ENCODE measurements at regions not wholly inside any gene's neighbourhood (a gene's known extent, or its start where the extent isn't known, plus 50 kb on each side); places are given as distances from the start of the nearest gene placed in this dataset.
"Not testable (repeated sequence)": the region's sequence is repeated elsewhere in the genome, so short reads cannot be mapped to it uniquely, and the experiment has no call there.

- no peak overlapping the region for H3K27ac ChIP-seq (ENCODE audit: insufficient read depth, low read length, poor library complexity, severe bottlenecking)
- Mint-ChIP-seq H3K36me3 (no peaks in the 10 kb centered on the region), H3K4me3 (peak overlapping the region in 1 of 4 donors; percentile 49), H3K4me1 (peaks cover 0 to 7% (median 0%) of the 10 kb centered on the region in 4 donors), H3K27me3 (peaks cover 12% of the 10 kb centered on the region), H3K27ac (no peak overlapping the region), H3K9me3 (peaks cover 0 to 8% (median 2%) of the 10 kb centered on the region in 7 donors)
- no peak overlapping the region for H3K4me3 ChIP-seq (ENCODE audit: low read depth, low read length)
- no peaks in the 10 kb centered on the region for H3K36me3 ChIP-seq (ENCODE audit: control insufficient read depth, insufficient read depth, low read length)
- no peak for DNase-seq
- ATAC-seq (ENCODE audit: low read depth in 2 of 2): no peak
- no peaks in the 10 kb centered on the region for H3K4me1 ChIP-seq (ENCODE audit: control insufficient read depth, insufficient read depth, low read length, poor library complexity, severe bottlenecking)
- H3K27me3 ChIP-seq (ENCODE audit: control insufficient read depth, insufficient read depth, low read length): no peaks in the 10 kb centered on the region
- H3K9me3 ChIP-seq (ENCODE audit: control insufficient read depth in 2 of 2, low read length in 2 of 2): no peaks in the 10 kb centered on the region
These were observed 253.3 kb upstream of the ISX start for GRCh38 chr22:34812631-34813030.

GRCh38 chr22:34814260-34815025 is 251.5 kb upstream of the ISX start:
- Mint-ChIP-seq H3K27me3 (peaks cover 12% of the 10 kb centered on the region), H3K9me3 (peaks cover 0 to 11% (median 2%) of the 10 kb centered on the region in 7 donors), H3K36me3 (no peaks in the 10 kb centered on the region), H3K27ac (no peak overlapping the region), H3K4me3 (no peak overlapping the region), H3K4me1 (peaks cover 0 to 7% (median 0%) of the 10 kb centered on the region in 4 donors)
- Histone ChIP-seq H3K4me3 (ENCODE audit: low read depth, low read length) (no peak overlapping the region), H3K27me3 (ENCODE audit: control insufficient read depth, insufficient read depth, low read length) (no peaks in the 10 kb centered on the region), H3K9me3 (ENCODE audit: control insufficient read depth in 2 of 2, low read length in 2 of 2) (no peaks in the 10 kb centered on the region), H3K36me3 (ENCODE audit: control insufficient read depth, insufficient read depth, low read length) (no peaks in the 10 kb centered on the region), H3K4me1 (ENCODE audit: control insufficient read depth, insufficient read depth, low read length, poor library complexity, severe bottlenecking) (no peaks in the 10 kb centered on the region), H3K27ac (ENCODE audit: insufficient read depth, low read length, poor library complexity, severe bottlenecking) (no peak overlapping the region)
- ATAC-seq (ENCODE audit: low read depth in 2 of 2) (no peak), DNase-seq (no peak)

GRCh38 chr22:34829485-34829884 is 236.5 kb upstream of the ISX start:
- DNase-seq (no peak), ATAC-seq (ENCODE audit: low read depth in 2 of 2) (no peak)
- no peak overlapping the region for H3K4me3 ChIP-seq (ENCODE audit: low read depth, low read length)
- H3K4me1 ChIP-seq (ENCODE audit: control insufficient read depth, insufficient read depth, low read length, poor library complexity, severe bottlenecking): no peaks in the 10 kb centered on the region
- no peaks in the 10 kb centered on the region for H3K36me3 ChIP-seq (ENCODE audit: control insufficient read depth, insufficient read depth, low read length)
- Mint-ChIP-seq H3K4me3 (no peak overlapping the region), H3K9me3 (peaks cover 0 to 6% (median 3%) of the 10 kb centered on the region in 7 donors), H3K4me1 (peaks cover 0 to 2% (median 0%) of the 10 kb centered on the region in 4 donors), H3K36me3 (no peaks in the 10 kb centered on the region), H3K27me3 (no peaks in the 10 kb centered on the region), H3K27ac (no peak overlapping the region)
- H3K27me3 ChIP-seq (ENCODE audit: control insufficient read depth, insufficient read depth, low read length): no peaks in the 10 kb centered on the region
- H3K9me3 ChIP-seq (ENCODE audit: control insufficient read depth in 2 of 2, low read length in 2 of 2): no peaks in the 10 kb centered on the region
- no peak overlapping the region for H3K27ac ChIP-seq (ENCODE audit: insufficient read depth, low read length, poor library complexity, severe bottlenecking)

DNA sequence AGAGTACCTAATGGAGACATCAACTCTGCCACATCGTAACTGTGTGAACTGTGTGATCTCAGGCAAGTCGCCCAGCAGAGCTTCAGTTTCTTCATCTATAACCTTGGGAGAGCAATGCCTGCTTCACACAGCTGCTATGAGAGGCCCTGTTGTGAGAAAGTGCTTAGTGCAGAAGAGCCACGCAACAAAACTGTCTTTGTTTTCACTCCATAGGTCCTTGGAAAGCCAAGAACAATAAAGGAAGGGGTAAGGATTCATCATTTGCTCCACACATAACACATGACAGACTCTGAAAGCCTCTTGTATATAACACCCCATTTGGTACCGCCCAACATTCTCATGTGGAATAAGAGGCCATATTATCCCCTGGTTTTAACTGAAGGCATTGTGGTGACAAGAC is 231.9 kb upstream of the ISX start:
- Histone ChIP-seq H3K4me1 (ENCODE audit: control insufficient read depth, insufficient read depth, low read length, poor library complexity, severe bottlenecking) (no peaks in the 10 kb centered on the region), H3K36me3 (ENCODE audit: control insufficient read depth, insufficient read depth, low read length) (no peaks in the 10 kb centered on the region), H3K9me3 (ENCODE audit: control insufficient read depth in 2 of 2, low read length in 2 of 2) (no peaks in the 10 kb centered on the region), H3K27me3 (ENCODE audit: control insufficient read depth, insufficient read depth, low read length) (no peaks in the 10 kb centered on the region), H3K4me3 (ENCODE audit: low read depth, low read length) (no peak overlapping the region), H3K27ac (ENCODE audit: insufficient read depth, low read length, poor library complexity, severe bottlenecking) (no peak overlapping the region)
- H3K27me3 Mint-ChIP-seq: no peaks in the 10 kb centered on the region
- H3K9me3 Mint-ChIP-seq: peaks cover 0 to 3% (median under 1%) of the 10 kb centered on the region in 7 donors
- DNase-seq (no peak), ATAC-seq (ENCODE audit: low read depth in 2 of 2) (no peak)
- H3K27ac Mint-ChIP-seq: no peak overlapping the region
- no peaks in the 10 kb centered on the region for H3K36me3 Mint-ChIP-seq
- H3K4me3 Mint-ChIP-seq: no peak overlapping the region
- H3K4me1 Mint-ChIP-seq: peaks cover 0 to 2% (median 0%) of the 10 kb centered on the region in 4 donors

DNA sequence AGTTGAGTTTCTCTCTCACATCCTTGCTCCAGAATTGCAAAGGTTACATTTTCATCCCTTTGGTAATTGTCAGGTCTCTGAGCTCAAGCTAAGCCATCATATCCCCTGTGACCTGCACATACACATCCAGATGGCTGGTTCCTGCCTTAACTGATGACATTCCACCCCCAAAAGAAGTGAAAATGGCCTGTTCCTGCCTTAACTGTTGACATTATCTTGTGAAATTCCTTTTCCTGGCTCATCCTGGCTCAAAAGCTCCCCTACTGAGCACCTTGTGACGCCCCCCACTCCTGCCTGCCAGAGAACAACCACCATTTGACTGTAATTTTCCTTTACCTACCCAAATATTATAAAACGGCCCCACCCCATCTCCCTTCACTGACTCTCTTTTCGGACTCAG is 231.4 kb upstream of the ISX start:
- H3K9me3 Mint-ChIP-seq; H3K36me3 Mint-ChIP-seq; H3K4me3 Mint-ChIP-seq; DNase-seq; H3K4me1 Mint-ChIP-seq; H3K27me3 Mint-ChIP-seq; H3K27ac Mint-ChIP-seq; H3K27me3 ChIP-seq (ENCODE audit: control insufficient read depth, insufficient read depth, low read length); H3K9me3 ChIP-seq (ENCODE audit: control insufficient read depth in 2 of 2, low read length in 2 of 2); ATAC-seq (ENCODE audit: low read depth in 2 of 2); H3K36me3 ChIP-seq (ENCODE audit: control insufficient read depth, insufficient read depth, low read length); H3K4me1 ChIP-seq (ENCODE audit: control insufficient read depth, insufficient read depth, low read length, poor library complexity, severe bottlenecking); H3K27ac ChIP-seq (ENCODE audit: insufficient read depth, low read length, poor library complexity, severe bottlenecking); H3K4me3 ChIP-seq (ENCODE audit: low read depth, low read length): not testable (repeated sequence)

- Histone ChIP-seq H3K36me3 (ENCODE audit: control insufficient read depth, insufficient read depth, low read length) (no peaks in the 10 kb centered on the region), H3K4me1 (ENCODE audit: control insufficient read depth, insufficient read depth, low read length, poor library complexity, severe bottlenecking) (no peaks in the 10 kb centered on the region), H3K9me3 (ENCODE audit: control insufficient read depth in 2 of 2, low read length in 2 of 2) (no peaks in the 10 kb centered on the region), H3K27me3 (ENCODE audit: control insufficient read depth, insufficient read depth, low read length) (no peaks in the 10 kb centered on the region), H3K27ac (ENCODE audit: insufficient read depth, low read length, poor library complexity, severe bottlenecking) (no peak overlapping the region), H3K4me3 (ENCODE audit: low read depth, low read length) (no peak overlapping the region)
- H3K36me3 Mint-ChIP-seq: no peaks in the 10 kb centered on the region
- DNase-seq: no peak
- H3K4me1 Mint-ChIP-seq: no peaks in the 10 kb centered on the region
- no peak overlapping the region for H3K27ac Mint-ChIP-seq
- ATAC-seq (ENCODE audit: low read depth in 2 of 2): no peak
- H3K9me3 Mint-ChIP-seq: peaks cover 0 to 4% (median 1%) of the 10 kb centered on the region in 7 donors
- H3K27me3 Mint-ChIP-seq: peaks cover 5% of the 10 kb centered on the region
- no peak overlapping the region for H3K4me3 Mint-ChIP-seq
These were observed 224.6 kb upstream of the ISX start for GRCh38 chr22:34841331-34841771.

DNA sequence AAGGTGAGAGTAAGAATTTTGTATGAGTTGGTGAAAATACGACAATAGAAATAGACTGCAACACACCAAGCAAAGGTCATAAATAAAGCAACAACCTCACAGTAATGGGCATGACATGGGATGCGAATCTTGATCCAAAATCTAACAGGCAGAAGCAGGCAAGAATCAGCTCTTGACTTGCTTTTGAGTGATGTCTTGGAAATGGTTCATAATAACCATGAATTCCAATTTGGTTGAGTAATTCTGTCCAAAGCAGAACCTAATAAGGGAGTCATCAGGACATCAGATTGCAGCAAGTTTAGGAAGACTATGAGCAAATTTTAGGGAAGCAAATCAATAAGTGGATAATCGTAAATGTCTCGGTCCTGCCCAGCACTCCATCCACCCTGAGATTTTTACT is 224.0 kb upstream of the ISX start:
- no peaks in the 10 kb centered on the region for H3K36me3 Mint-ChIP-seq
- Histone ChIP-seq H3K4me3 (ENCODE audit: low read depth, low read length) (no peak overlapping the region), H3K36me3 (ENCODE audit: control insufficient read depth, insufficient read depth, low read length) (no peaks in the 10 kb centered on the region), H3K27me3 (ENCODE audit: control insufficient read depth, insufficient read depth, low read length) (no peaks in the 10 kb centered on the region), H3K27ac (ENCODE audit: insufficient read depth, low read length, poor library complexity, severe bottlenecking) (no peak overlapping the region), H3K9me3 (ENCODE audit: control insufficient read depth in 2 of 2, low read length in 2 of 2) (no peaks in the 10 kb centered on the region), H3K4me1 (ENCODE audit: control insufficient read depth, insufficient read depth, low read length, poor library complexity, severe bottlenecking) (no peaks in the 10 kb centered on the region)
- peaks cover 5% of the 10 kb centered on the region for H3K27me3 Mint-ChIP-seq
- no peak for DNase-seq
- H3K27ac Mint-ChIP-seq: no peak overlapping the region
- ATAC-seq (ENCODE audit: low read depth in 2 of 2): no peak
- H3K9me3 Mint-ChIP-seq: peaks cover 0 to 4% (median 1%) of the 10 kb centered on the region in 7 donors
- no peaks in the 10 kb centered on the region for H3K4me1 Mint-ChIP-seq
- H3K4me3 Mint-ChIP-seq: no peak overlapping the region

- H3K27ac ChIP-seq (ENCODE audit: insufficient read depth, low read length, poor library complexity, severe bottlenecking): no peak overlapping the region
- H3K4me3 Mint-ChIP-seq: no peak overlapping the region
These were observed 223.3 kb upstream of the ISX start for GRCh38 chr22:34842630-34843029.

More at GRCh38 chr22:34842630-34843029, 223.3 kb upstream of the ISX start:
- Mint-ChIP-seq H3K9me3 (peaks cover 0 to 4% (median 1%) of the 10 kb centered on the region in 7 donors), H3K36me3 (no peaks in the 10 kb centered on the region), H3K27ac (no peak overlapping the region), H3K27me3 (peaks cover 5% of the 10 kb centered on the region), H3K4me1 (no peaks in the 10 kb centered on the region)
- Histone ChIP-seq H3K27me3 (ENCODE audit: control insufficient read depth, insufficient read depth, low read length) (no peaks in the 10 kb centered on the region), H3K4me3 (ENCODE audit: low read depth, low read length) (no peak overlapping the region), H3K4me1 (ENCODE audit: control insufficient read depth, insufficient read depth, low read length, poor library complexity, severe bottlenecking) (no peaks in the 10 kb centered on the region), H3K9me3 (ENCODE audit: control insufficient read depth in 2 of 2, low read length in 2 of 2) (no peaks in the 10 kb centered on the region), H3K36me3 (ENCODE audit: control insufficient read depth, insufficient read depth, low read length) (no peaks in the 10 kb centered on the region)
- DNase-seq: no peak
- ATAC-seq (ENCODE audit: low read depth in 2 of 2): no peak

All from CD4-positive, CD25-positive, alpha-beta regulatory T cell (primary cell).